Stimulated activated naive B cell treated with anti-CD40 and anti-IgM and Interleukin-4, amounts not matched to agents 10 μg/mL and 1 μg/mL and 100 μg/mL, for 72 hours (primary cell): ENCODE measurements at regions not wholly inside any gene's neighbourhood (a gene's known extent, or its start where the extent isn't known, plus 50 kb on each side); places are given as distances from the start of the nearest gene placed in this dataset.
"Not testable (repeated sequence)": the region's sequence is repeated elsewhere in the genome, so short reads cannot be mapped to it uniquely, and the experiment has no call there.

Source experiments
- ATAC-seq, 2 donors: fragments of 150-1000 bp; cut with Tn5 transposase; replicated peaks; 2 replicates each; pipeline ENCODE4 v1.10.0; 2021; ENCODE audit warnings: moderate library complexity in 1 of 2
- DNase-seq: peaks from one replicate; pipeline ENCODE4 v3.0.0; 2021
- H3K27ac Mint-ChIP-seq: one replicate; pipeline ENCODE4 v1.8.0; 2022; ENCODE audit warnings: mild to moderate bottlenecking, mixed read lengths
- H3K27me3 Mint-ChIP-seq, 2 donors: one replicate each; pipeline ENCODE4 v1.8.0; 2022; ENCODE audit warnings: mixed read lengths in 2 of 2
- H3K36me3 Mint-ChIP-seq, 2 donors: one replicate each; pipeline ENCODE4 v1.8.0; 2022; ENCODE audit warnings: mixed read lengths in 2 of 2, mild to moderate bottlenecking in 1 of 2
- H3K4me1 Mint-ChIP-seq, 2 donors: one replicate each; pipeline ENCODE4 v1.8.0; 2022; ENCODE audit warnings: mixed read lengths in 2 of 2, mild to moderate bottlenecking in 1 of 2
- H3K4me3 Mint-ChIP-seq, 2 donors: one replicate each; pipeline ENCODE4 v1.8.0; 2022; ENCODE audit warnings: mild to moderate bottlenecking in 2 of 2, mixed read lengths in 2 of 2, moderate library complexity in 1 of 2
- H3K9me3 Mint-ChIP-seq, 2 donors: one replicate each; pipeline ENCODE4 v1.8.0; 2022; ENCODE audit warnings: mixed read lengths in 2 of 2, mild to moderate bottlenecking in 1 of 2

GRCh38 chr2:147165697-147166382 lies 679.0 kb upstream of the ACVR2A start:
- no peaks in the 10 kb centered on the region for H3K27me3 Mint-ChIP-seq
- ATAC-seq, result no peak
- no peaks in the 10 kb centered on the region for H3K36me3 Mint-ChIP-seq
- no peak overlapping the region for H3K4me3 Mint-ChIP-seq
- no peaks in the 10 kb centered on the region for H3K4me1 Mint-ChIP-seq
- H3K9me3 Mint-ChIP-seq, result no peaks in the 10 kb centered on the region
- no peak for DNase-seq
- no peak overlapping the region for H3K27ac Mint-ChIP-seq

GRCh38 chr2:147164563-147164962 lies 680.3 kb upstream of the ACVR2A start:
- H3K4me3 Mint-ChIP-seq, result no peak overlapping the region
- no peaks in the 10 kb centered on the region for H3K4me1 Mint-ChIP-seq
- no peak overlapping the region for H3K27ac Mint-ChIP-seq
- no peaks in the 10 kb centered on the region for H3K27me3 Mint-ChIP-seq
- no peaks in the 10 kb centered on the region for H3K9me3 Mint-ChIP-seq
- H3K36me3 Mint-ChIP-seq, result no peaks in the 10 kb centered on the region
- ATAC-seq (no peak), DNase-seq (no peak)

- Mint-ChIP-seq H3K27ac (no peak overlapping the region), H3K36me3 (no peaks in the 10 kb centered on the region), H3K9me3 (no peaks in the 10 kb centered on the region), H3K4me1 (no peaks in the 10 kb centered on the region), H3K27me3 (no peaks in the 10 kb centered on the region), H3K4me3 (no peak overlapping the region)
- ATAC-seq (no peak), DNase-seq (no peak)
Observed at GRCh38 chr2:147161746-147162145, 683.1 kb upstream of the ACVR2A start.

GRCh38 chr2:147156970-147157369 lies 687.9 kb upstream of the ACVR2A start:
- H3K9me3 Mint-ChIP-seq, result peaks cover 3 to 8% of the 10 kb centered on the region in 2 donors

GRCh38 chr2:147150241-147150635 lies 694.6 kb upstream of the ACVR2A start:
- H3K4me3 Mint-ChIP-seq, result no peak overlapping the region
- H3K9me3 Mint-ChIP-seq, result peaks cover 7 to 15% of the 10 kb centered on the region in 2 donors
- DNase-seq (no peak), ATAC-seq (no peak)
- no peaks in the 10 kb centered on the region for H3K4me1 Mint-ChIP-seq
- H3K27me3 Mint-ChIP-seq, result no peaks in the 10 kb centered on the region
- H3K27ac Mint-ChIP-seq, result no peak overlapping the region
- no peaks in the 10 kb centered on the region for H3K36me3 Mint-ChIP-seq

More at GRCh38 chr2:147156970-147157369, 687.9 kb upstream of the ACVR2A start:
- Mint-ChIP-seq H3K4me1 (no peaks in the 10 kb centered on the region), H3K27me3 (no peaks in the 10 kb centered on the region), H3K36me3 (no peaks in the 10 kb centered on the region), H3K27ac (no peak overlapping the region), H3K4me3 (no peak overlapping the region)
- DNase-seq (no peak), ATAC-seq (no peak)

- no peaks in the 10 kb centered on the region for H3K36me3 Mint-ChIP-seq
- DNase-seq (no peak), ATAC-seq (no peak)
- no peaks in the 10 kb centered on the region for H3K4me1 Mint-ChIP-seq
- no peak overlapping the region for H3K4me3 Mint-ChIP-seq
- no peak overlapping the region for H3K27ac Mint-ChIP-seq
- no peaks in the 10 kb centered on the region for H3K27me3 Mint-ChIP-seq
- H3K9me3 Mint-ChIP-seq, result peaks cover 7 to 15% of the 10 kb centered on the region in 2 donors
Observed at GRCh38 chr2:147149575-147150240, 695.1 kb upstream of the ACVR2A start.

- Mint-ChIP-seq H3K36me3 (no peaks in the 10 kb centered on the region), H3K4me1 (no peaks in the 10 kb centered on the region), H3K9me3 (peaks cover 6 to 9% of the 10 kb centered on the region in 2 donors), H3K4me3 (no peak overlapping the region), H3K27ac (no peak overlapping the region), H3K27me3 (no peaks in the 10 kb centered on the region)
- DNase-seq (no peak), ATAC-seq (no peak)
Observed at GRCh38 chr2:147147802-147148201, 697.0 kb upstream of the ACVR2A start.

- Mint-ChIP-seq H3K36me3 (no peaks in the 10 kb centered on the region), H3K9me3 (peaks cover 0 to 2% of the 10 kb centered on the region in 2 donors), H3K4me1 (no peaks in the 10 kb centered on the region), H3K27ac (no peak overlapping the region), H3K4me3 (no peak overlapping the region), H3K27me3 (no peaks in the 10 kb centered on the region)
- DNase-seq, result no peak
- no peak for ATAC-seq
Observed at GRCh38 chr2:147141930-147142329, 702.9 kb upstream of the ACVR2A start.

GRCh38 chr2:147139732-147140131 lies 705.1 kb upstream of the ACVR2A start:
- not testable (repeated sequence) for H3K36me3 Mint-ChIP-seq, H3K27me3 Mint-ChIP-seq, ATAC-seq, H3K9me3 Mint-ChIP-seq, H3K4me1 Mint-ChIP-seq, DNase-seq, H3K27ac Mint-ChIP-seq, H3K4me3 Mint-ChIP-seq

- Mint-ChIP-seq H3K36me3 (no peaks in the 10 kb centered on the region), H3K4me1 (no peaks in the 10 kb centered on the region), H3K27me3 (no peaks in the 10 kb centered on the region), H3K9me3 (peaks cover 0 to 4% of the 10 kb centered on the region in 2 donors), H3K4me3 (no peak overlapping the region), H3K27ac (no peak overlapping the region)
- DNase-seq, result no peak
- no peak for ATAC-seq
Observed at GRCh38 chr2:147137711-147138110, 707.1 kb upstream of the ACVR2A start.

GRCh38 chr2:147135376-147135775 lies 709.5 kb upstream of the ACVR2A start:
- Mint-ChIP-seq H3K36me3 (no peaks in the 10 kb centered on the region), H3K27ac (no peak overlapping the region), H3K4me1 (no peaks in the 10 kb centered on the region), H3K9me3 (peaks cover 0 to 4% of the 10 kb centered on the region in 2 donors), H3K27me3 (no peaks in the 10 kb centered on the region), H3K4me3 (no peak overlapping the region)
- ATAC-seq, result no peak
- DNase-seq, result no peak

- ATAC-seq (no peak), DNase-seq (no peak)
- no peaks in the 10 kb centered on the region for H3K27me3 Mint-ChIP-seq
- no peaks in the 10 kb centered on the region for H3K36me3 Mint-ChIP-seq
- no peaks in the 10 kb centered on the region for H3K4me1 Mint-ChIP-seq
- H3K27ac Mint-ChIP-seq, result no peak overlapping the region
- H3K4me3 Mint-ChIP-seq, result no peak overlapping the region
- H3K9me3 Mint-ChIP-seq, result peaks cover 0 to 4% of the 10 kb centered on the region in 2 donors
Observed at GRCh38 chr2:147133286-147133908, 711.4 kb upstream of the ACVR2A start.

- ATAC-seq (no peak), DNase-seq (no peak)
- H3K9me3 Mint-ChIP-seq, result peaks cover 8% of the 10 kb centered on the region in 2 donors
- H3K36me3 Mint-ChIP-seq, result no peaks in the 10 kb centered on the region
- no peaks in the 10 kb centered on the region for H3K27me3 Mint-ChIP-seq
- H3K27ac Mint-ChIP-seq, result no peak overlapping the region
- H3K4me3 Mint-ChIP-seq, result no peak overlapping the region
- no peaks in the 10 kb centered on the region for H3K4me1 Mint-ChIP-seq
Observed at GRCh38 chr2:147125145-147125544, 719.7 kb upstream of the ACVR2A start.

GRCh38 chr2:147122944-147123343 lies 721.9 kb upstream of the ACVR2A start:
- no peak for DNase-seq
- Mint-ChIP-seq H3K27me3 (no peaks in the 10 kb centered on the region), H3K9me3 (peaks cover 8% of the 10 kb centered on the region in 2 donors), H3K27ac (no peak overlapping the region), H3K36me3 (no peaks in the 10 kb centered on the region), H3K4me3 (no peak overlapping the region), H3K4me1 (no peaks in the 10 kb centered on the region)
- no peak for ATAC-seq

- Mint-ChIP-seq H3K27me3 (no peaks in the 10 kb centered on the region), H3K4me3 (no peak overlapping the region), H3K9me3 (peaks cover 3 to 4% of the 10 kb centered on the region in 2 donors), H3K4me1 (no peaks in the 10 kb centered on the region), H3K27ac (no peak overlapping the region), H3K36me3 (no peaks in the 10 kb centered on the region)
- ATAC-seq, result no peak
- no peak for DNase-seq
Observed at GRCh38 chr2:147110962-147111361, 733.9 kb upstream of the ACVR2A start.
